GM12873 (cell line): ENCODE measurements at regions not wholly inside any gene's neighbourhood (a gene's known extent, or its start where the extent isn't known, plus 50 kb on each side); places are given as distances from the start of the nearest gene placed in this dataset.

Experiments used
- TF ChIP-seq, protein P1 (sequence below): IDR thresholded peaks from 2 replicates; pipeline ENCODE4 v1.5.1; 2012; ENCODE audit warnings: low read depth, mild to moderate bottlenecking, moderate library complexity, low read length, control low read depth; ENCODE audit not compliant: insufficient read depth; ENCODE audit errors: missing control alignments

DNA sequence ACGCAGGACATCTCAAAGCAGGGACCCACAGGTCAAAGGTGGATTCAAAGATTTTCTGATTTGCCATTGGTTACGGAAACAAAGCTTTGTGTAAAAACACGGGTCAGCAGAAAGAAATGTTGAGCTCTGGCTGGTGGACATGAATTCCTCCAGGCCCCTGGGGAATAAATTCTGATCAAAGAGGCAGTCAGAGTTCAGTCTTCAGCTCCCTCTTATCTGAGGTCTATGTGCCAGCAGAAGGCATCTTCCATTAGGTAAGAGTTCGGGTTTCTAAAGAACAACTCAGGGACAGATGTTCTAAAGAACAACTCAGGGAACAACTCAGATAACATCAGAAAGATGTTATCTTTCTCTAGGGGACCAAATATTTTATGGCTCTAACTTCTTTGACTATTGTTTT, 64.9 kb upstream of the PALS2 start:
- TF ChIP-seq, protein P1, sequence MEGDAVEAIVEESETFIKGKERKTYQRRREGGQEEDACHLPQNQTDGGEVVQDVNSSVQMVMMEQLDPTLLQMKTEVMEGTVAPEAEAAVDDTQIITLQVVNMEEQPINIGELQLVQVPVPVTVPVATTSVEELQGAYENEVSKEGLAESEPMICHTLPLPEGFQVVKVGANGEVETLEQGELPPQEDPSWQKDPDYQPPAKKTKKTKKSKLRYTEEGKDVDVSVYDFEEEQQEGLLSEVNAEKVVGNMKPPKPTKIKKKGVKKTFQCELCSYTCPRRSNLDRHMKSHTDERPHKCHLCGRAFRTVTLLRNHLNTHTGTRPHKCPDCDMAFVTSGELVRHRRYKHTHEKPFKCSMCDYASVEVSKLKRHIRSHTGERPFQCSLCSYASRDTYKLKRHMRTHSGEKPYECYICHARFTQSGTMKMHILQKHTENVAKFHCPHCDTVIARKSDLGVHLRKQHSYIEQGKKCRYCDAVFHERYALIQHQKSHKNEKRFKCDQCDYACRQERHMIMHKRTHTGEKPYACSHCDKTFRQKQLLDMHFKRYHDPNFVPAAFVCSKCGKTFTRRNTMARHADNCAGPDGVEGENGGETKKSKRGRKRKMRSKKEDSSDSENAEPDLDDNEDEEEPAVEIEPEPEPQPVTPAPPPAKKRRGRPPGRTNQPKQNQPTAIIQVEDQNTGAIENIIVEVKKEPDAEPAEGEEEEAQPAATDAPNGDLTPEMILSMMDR: no peak

DNA sequence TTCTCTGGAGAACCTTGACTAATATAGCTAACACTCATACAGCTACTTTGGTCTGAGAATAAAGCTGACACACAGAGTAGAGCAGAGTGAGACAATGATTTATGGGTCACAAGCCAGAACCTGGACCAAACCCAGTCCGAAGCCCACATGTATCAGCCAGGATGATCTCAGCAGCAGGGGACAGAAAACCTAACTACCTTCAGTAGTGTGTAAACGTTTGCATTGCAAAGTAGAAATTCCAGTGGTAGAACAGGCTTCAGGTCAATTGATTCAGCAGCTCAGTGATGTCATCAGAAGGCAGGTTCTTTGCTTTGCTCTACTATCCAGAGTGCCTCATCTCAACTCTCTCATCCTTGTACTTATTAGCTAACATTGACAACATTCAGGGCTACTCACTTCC, 62.5 kb upstream of the PALS2 start:
- TF ChIP-seq, protein P1: no peak

DNA sequence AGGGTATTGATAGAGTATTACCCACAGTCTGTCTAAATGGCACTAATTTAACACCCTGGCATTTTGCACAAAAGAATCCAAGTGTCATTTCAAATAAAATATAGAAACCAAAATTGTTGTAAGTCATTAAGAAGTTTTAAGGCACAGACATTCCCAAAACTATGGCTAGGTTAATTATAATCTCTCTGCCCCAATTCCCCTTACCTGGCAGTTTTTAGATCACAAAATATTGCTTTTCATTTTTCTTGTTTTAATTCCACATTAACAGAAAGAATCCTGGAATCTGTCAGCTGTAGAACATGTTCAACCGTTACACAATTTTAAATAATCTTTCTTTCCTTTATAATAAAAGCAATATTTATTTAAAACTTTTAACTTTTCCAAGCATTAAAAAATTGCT, 56.1 kb upstream of the PALS2 start:
- TF ChIP-seq, protein P1: no peak

DNA sequence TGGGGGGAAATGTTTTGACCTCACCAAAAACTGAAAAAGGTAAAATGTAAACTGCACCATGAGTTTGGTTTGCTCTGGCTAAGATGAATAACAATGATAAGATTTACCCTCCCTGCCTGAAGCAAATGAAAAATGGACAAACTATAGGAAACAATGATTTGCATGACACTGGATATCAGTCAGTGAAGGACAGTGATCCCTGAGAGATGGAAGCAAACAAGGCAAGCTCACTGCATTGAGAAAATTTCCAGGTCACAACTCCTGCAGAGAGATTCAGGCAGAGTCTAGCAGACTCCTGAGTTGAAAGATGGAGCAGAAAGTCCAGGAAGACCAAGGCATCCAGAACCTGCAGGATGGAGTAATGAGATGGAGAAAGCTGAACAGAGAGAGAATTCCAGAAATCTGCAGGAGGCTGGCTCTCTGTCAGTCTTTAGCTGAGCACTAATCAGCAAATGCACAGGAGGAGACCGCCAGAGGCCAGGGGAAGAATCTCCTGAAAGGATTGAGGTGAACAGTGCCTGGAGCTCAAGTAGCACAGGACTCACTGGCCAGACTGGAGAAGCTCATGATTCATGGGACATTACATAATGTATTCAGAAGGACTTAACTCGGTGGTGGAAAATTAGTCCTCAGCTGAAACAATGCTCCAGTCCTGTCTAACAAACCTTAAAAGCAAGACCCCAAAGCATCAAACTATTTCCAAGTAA, 51.2 kb upstream of the PALS2 start:
- TF ChIP-seq, protein P1: no peak
